ENCODE measurements at regions not wholly inside any gene's neighbourhood (a gene's known extent, or its start where the extent isn't known, plus 50 kb on each side); places are given as distances from the start of the nearest gene placed in this dataset.
"Not testable (repeated sequence)": the region's sequence is repeated elsewhere in the genome, so short reads cannot be mapped to it uniquely, and the experiment has no call there.

DNA sequence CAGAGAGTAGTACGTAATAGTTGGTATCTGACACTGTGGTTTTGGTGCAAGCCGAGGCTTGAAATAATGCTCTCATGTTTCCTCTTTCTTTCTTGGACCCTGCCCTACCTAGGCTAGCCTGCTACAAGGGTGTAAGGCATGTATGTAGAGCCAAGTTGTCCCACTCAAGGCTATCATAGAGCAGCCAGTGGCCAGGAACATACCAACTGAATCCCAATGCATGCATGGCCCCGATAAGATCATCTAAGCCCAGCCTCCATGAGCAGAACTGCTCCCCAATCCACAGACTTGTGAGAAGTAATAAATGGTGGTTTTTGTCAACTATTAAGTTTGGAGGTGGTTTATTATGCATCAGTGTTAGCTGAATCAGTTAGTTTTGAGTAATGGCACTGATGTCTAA, 250.2 kb downstream of the SH2D4B start:
- CTCF ChIA-PET, result no interaction called here
- DNase-seq (ENCODE audit: extremely low spot score), result no peak
- TF ChIP-seq, protein P1, sequence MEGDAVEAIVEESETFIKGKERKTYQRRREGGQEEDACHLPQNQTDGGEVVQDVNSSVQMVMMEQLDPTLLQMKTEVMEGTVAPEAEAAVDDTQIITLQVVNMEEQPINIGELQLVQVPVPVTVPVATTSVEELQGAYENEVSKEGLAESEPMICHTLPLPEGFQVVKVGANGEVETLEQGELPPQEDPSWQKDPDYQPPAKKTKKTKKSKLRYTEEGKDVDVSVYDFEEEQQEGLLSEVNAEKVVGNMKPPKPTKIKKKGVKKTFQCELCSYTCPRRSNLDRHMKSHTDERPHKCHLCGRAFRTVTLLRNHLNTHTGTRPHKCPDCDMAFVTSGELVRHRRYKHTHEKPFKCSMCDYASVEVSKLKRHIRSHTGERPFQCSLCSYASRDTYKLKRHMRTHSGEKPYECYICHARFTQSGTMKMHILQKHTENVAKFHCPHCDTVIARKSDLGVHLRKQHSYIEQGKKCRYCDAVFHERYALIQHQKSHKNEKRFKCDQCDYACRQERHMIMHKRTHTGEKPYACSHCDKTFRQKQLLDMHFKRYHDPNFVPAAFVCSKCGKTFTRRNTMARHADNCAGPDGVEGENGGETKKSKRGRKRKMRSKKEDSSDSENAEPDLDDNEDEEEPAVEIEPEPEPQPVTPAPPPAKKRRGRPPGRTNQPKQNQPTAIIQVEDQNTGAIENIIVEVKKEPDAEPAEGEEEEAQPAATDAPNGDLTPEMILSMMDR (IDR thresholded peaks at IDR 0.05; ENCODE audit: control extremely low read depth, extremely low read depth, low read depth, missing control alignments), result no peak
- POLR2A ChIA-PET, result no interaction called here

DNA sequence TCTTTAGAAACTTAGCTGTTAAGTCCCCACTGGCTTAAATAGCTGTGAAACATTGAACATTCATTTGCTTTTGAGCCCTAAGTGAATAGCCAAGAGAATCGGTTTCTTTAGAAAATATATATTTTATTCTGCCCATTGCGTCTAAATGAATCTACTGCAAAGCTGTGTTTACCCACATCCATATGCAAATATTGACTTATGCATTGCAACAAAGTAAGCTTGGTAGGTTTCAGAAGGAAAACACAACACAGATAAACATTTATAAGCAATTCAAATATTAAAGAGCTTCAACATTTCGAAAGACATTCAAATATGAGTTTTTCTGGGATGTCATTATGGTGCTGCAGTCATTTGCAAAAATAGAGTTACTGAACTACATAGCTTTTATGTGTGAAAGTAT, 257.3 kb downstream of the SH2D4B start:
- ChIA-PET POLR2A (no interaction called here), CTCF (interaction anchor here (0.9 kb wide), 1 partner anchor 9 kb away, joined by 3 read pairs; no protein-coding TSS in a partner anchor)
- DNase-seq (ENCODE audit: extremely low spot score), result no peak
- TF ChIP-seq, protein P1 (IDR thresholded peaks at IDR 0.05; ENCODE audit: control extremely low read depth, extremely low read depth, low read depth, missing control alignments), result no peak

- no peak for DNase-seq (ENCODE audit: extremely low spot score)
- TF ChIP-seq, protein P1 (IDR thresholded peaks at IDR 0.05; ENCODE audit: control extremely low read depth, extremely low read depth, low read depth, missing control alignments), result no peak
- CTCF ChIA-PET, result no interaction called here
- POLR2A ChIA-PET, result no interaction called here
Observed at GRCh38 chr10:80805343-80806020, 267.8 kb downstream of the SH2D4B start.

- POLR2A ChIA-PET, result no interaction called here
- no peak for DNase-seq (ENCODE audit: extremely low spot score)
- TF ChIP-seq, protein P1 (IDR thresholded peaks at IDR 0.05; ENCODE audit: control extremely low read depth, extremely low read depth, low read depth, missing control alignments), result no peak
- CTCF ChIA-PET, result no interaction called here
Observed at GRCh38 chr10:80814147-80814652, 276.5 kb downstream of the SH2D4B start.

- ChIA-PET CTCF (interaction anchor here (1.0 kb wide), 1 partner anchor 129 kb away, joined by 3 read pairs; no protein-coding TSS in a partner anchor), POLR2A (no interaction called here)
- TF ChIP-seq, protein P1 (IDR thresholded peaks at IDR 0.05; ENCODE audit: control extremely low read depth, extremely low read depth, low read depth, missing control alignments), result no peak
- no peak for DNase-seq (ENCODE audit: extremely low spot score)
Observed at GRCh38 chr10:80829151-80829550, 291.4 kb downstream of the SH2D4B start.

DNA sequence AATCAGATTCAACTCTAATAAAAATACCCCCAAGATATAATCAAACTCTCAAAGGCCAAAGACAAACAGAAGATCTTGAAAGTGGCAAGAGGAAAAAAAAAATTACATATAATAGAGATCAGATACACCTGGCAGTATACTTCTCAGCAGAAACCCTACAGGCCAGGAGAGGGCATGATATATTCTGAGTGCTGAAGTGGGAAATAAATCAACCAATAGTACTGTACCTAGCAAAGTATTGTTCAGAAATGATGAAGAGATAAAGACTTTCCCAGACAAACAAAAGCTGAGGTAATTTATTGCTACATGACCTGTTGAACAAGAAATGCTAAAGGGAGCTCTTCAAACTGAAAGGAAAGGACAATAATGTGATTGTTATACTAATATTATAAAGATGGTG, 291.9 kb downstream of the SH2D4B start:
- DNase-seq (ENCODE audit: extremely low spot score), result no peak
- POLR2A ChIA-PET, result no interaction called here
- CTCF ChIA-PET, result interaction anchor here (1.0 kb wide), 1 partner anchor 129 kb away, joined by 3 read pairs; no protein-coding TSS in a partner anchor
- TF ChIP-seq, protein P1 (IDR thresholded peaks at IDR 0.05; ENCODE audit: control extremely low read depth, extremely low read depth, low read depth, missing control alignments), result no peak

DNA sequence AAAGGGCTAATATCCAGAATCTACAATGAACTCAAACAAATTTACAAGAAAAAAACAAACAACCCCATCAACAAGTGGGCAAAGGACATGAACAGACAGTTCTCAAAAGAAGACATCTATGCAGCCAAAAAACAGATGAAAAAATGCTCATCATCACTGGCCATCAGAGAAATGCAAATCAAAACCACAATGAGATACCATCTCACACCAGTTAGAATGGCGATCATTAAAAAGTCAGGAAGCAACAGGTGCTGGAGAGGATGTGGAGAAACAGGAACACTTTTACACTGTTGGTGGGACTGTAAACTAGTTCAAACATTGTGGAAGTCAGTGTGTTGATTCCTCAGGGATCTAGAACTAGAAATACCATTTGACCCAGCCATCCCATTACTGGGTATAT, 295.0 kb downstream of the SH2D4B start:
- CTCF ChIA-PET; POLR2A ChIA-PET; DNase-seq (ENCODE audit: extremely low spot score): not testable (repeated sequence)

Data from GM10248 (cell line).